GM21737 (cell line): ENCODE measurements at regions not wholly inside any gene's neighbourhood (a gene's known extent, or its start where the extent isn't known, plus 50 kb on each side); places are given as distances from the start of the nearest gene placed in this dataset.
"Not testable (repeated sequence)": the region's sequence is repeated elsewhere in the genome, so short reads cannot be mapped to it uniquely, and the experiment has no call there.

Experiments used
- ATAC-seq: cut with Tn5 transposase; IDR thresholded peaks from one replicate; pipeline ENCODE4 v1.9.1; 2021; ENCODE audit warnings: mild to moderate bottlenecking, moderate library complexity; ENCODE audit not compliant: unreplicated experiment

GRCh38 chr1:95657248-95657647, 423.2 kb downstream of the RWDD3 start:
- ATAC-seq = no peak

- ATAC-seq = no peak
Observed at GRCh38 chr1:95659166-95659565, 425.2 kb downstream of the RWDD3 start.

GRCh38 chr1:95659588-95659987, 425.6 kb downstream of the RWDD3 start:
- no peak for ATAC-seq

- no peak for ATAC-seq
Observed at GRCh38 chr1:95660736-95661135, 426.7 kb downstream of the RWDD3 start.

DNA sequence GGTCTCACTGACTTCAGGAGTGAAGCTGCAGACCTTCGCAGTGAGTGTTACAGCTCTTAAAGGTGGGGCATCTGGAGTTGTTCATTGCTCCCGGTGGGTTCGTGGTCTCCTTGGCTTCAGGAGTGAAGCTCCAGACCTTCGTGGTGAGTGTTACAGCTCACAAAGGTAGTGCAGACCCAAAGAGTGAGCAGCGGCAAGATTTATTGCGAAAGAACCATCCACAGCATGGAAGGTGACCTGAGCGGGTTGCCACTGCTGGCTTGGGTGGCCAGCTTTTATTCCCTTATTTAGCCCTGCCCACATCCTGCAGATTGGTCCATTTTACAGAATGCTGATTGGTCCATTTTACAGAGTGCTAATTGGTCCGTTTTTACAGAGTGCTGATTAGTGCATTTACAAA, 429.5 kb downstream of the RWDD3 start:
- not testable (repeated sequence) for ATAC-seq

DNA sequence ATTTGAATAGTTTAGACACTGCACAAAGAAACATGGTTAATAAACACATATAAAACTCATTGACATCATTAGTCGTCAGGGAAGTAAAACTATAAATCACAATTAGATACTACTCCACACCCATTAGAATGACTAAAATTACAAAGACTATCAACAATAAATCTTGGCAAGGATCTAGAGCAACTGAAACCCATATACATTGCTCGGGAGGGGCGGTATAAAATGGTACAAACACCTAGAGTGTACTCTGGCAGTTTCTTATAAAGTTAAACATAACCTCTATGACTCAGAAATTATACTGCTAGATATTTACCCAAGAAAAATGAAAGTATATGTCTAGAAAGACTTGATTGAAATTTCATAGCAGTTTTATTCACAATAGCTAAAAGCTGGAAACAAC, 434.2 kb downstream of the RWDD3 start:
- no peak for ATAC-seq

GRCh38 chr1:95669638-95670037, 435.6 kb downstream of the RWDD3 start:
- not testable (repeated sequence) for ATAC-seq

- ATAC-seq = no peak
Observed at GRCh38 chr1:95671098-95671497, 437.1 kb downstream of the RWDD3 start.

GRCh38 chr1:95679262-95679661, 445.3 kb downstream of the RWDD3 start:
- no peak for ATAC-seq

GRCh38 chr1:95685081-95685480, 451.1 kb downstream of the RWDD3 start:
- ATAC-seq = no peak

GRCh38 chr1:95686217-95686616, 452.2 kb downstream of the RWDD3 start:
- ATAC-seq = no peak

DNA sequence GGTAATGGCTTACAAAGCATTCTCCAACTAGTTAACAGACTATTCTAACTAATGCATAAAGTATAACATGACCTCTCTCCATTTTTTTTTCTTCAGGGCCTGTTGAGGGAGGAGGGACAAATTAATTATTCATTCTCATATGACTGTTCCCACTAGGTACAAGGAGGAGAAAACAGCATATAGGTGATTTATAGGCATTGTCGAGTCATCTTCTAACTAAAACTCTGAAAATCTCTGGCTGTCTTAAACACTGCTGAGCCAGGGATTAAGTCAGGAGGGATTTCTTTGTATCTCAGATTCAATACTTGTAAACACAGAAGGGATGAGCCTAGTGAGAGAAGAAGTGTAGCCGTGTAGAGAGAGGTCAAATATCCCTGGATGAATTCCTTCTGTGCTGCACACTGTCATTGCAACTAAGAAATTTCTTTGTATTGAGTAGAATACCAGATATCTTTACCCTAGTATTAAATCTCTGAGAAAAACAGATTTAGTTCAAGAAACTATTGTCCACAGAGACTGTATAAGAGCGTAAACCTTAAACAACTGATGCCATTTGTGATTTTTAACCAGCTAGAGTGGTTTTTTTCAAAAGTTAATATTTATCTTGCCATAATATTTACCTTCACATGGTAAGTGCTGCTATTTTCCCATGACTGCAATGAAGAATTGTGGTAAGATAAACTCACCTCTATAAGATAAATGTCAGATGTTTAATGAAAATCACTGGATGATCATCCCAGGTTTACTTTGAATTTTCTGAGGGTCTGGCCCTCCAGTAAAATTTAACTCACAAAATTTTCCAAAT, 465.3 kb downstream of the RWDD3 start:
- ATAC-seq = no peak

GRCh38 chr1:95701450-95702173, 467.6 kb downstream of the RWDD3 start:
- no peak for ATAC-seq

- ATAC-seq = no peak
Observed at GRCh38 chr1:95703046-95703445, 469.0 kb downstream of the RWDD3 start.

GRCh38 chr1:95716097-95716496, 482.1 kb downstream of the RWDD3 start:
- ATAC-seq = no peak

DNA sequence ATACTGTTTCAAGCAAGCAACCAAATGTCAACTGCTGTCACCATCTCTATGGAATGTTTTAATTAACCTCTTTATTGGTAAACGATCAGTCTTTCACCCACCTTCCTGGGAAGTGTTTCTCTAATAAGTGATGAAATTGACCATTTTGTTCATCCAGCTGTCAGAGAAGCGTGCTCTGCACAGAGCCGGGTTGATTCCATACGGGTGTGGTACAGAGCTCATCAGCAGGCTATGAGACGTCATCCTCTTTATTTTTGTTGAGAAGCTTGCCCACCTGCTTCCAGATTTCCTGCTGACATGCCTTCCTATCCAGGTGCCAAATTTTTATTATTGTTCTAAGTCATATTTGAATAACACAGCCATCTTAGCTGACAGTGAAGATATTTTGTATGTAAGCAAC, 482.5 kb downstream of the RWDD3 start:
- no peak for ATAC-seq

DNA sequence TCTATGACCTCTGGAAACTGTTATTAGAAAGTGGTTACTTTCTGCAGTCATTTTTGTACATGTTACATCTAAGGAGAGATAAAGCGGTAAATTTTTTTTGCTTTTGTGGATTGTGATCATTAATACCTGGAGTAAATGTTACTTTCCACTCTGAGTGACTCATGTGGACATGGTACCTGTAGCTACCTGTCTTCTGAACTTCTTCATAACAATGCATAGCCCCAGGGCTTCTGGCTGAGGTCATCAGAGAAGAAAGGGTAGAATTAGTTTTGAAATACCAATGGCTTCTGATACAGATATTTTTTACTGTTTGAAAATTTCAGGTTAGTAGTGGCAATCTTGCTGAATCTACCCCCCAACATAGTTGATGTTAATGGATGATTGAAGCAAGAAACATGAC, 489.3 kb downstream of the RWDD3 start:
- ATAC-seq = no peak

DNA sequence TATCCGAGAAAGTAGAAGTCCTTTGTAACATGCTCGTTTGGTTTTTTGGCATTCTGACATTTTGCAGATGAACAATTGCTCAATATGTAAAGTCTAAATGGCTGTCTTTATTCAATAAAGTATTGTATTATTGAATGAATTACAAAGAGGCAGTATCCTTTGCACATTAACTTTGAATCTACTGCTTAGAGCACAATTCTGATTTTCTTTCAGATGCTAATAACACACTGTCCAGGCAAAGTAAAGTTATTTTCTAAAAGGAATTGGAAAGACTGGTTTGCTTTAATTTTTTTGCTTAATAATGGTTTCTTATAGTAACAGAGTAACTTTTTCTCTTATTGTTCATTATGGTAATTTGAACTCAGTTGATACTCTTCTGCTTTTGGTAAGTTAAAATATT, 494.8 kb downstream of the RWDD3 start:
- no peak for ATAC-seq

DNA sequence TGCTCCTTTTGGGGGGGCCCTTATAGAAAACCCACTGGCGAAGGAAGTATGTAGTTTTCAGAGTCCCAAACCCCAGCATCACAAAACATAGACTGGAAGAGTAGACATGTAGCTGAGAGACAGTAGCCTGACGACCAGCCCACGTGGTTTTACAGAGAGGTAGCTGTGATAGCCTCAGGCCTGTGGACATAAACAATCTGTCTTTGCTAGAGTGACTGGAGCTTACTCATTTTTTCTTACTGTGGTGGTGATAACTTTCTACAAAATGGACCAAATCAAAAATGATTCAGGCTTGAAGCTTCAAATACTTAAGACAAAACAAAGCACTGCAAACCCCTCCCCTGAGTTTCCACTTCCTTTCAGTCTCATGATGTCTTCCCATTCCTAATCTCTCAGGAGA, 497.0 kb downstream of the RWDD3 start:
- no peak for ATAC-seq

GRCh38 chr1:95731466-95731865, 497.5 kb downstream of the RWDD3 start:
- ATAC-seq = no peak

- ATAC-seq = no peak
Observed at GRCh38 chr1:95733031-95733430, 499.0 kb downstream of the RWDD3 start.

- no peak for ATAC-seq
Observed at GRCh38 chr1:95733671-95734070, 499.7 kb downstream of the RWDD3 start.
